HFFc6 (cell line): ENCODE measurements at regions not wholly inside any gene's neighbourhood (a gene's known extent, or its start where the extent isn't known, plus 50 kb on each side); places are given as distances from the start of the nearest gene placed in this dataset.

Experiments used
- DNase-seq: peaks from one replicate; pipeline ENCODE4 v3.0.0-alpha.2; 2018
- H3K27ac Mint-ChIP-seq: 2 replicates; pipeline ENCODE4 v1.8.0; 2020; ENCODE audit warnings: mild to moderate bottlenecking, mixed read lengths
- H3K27me3 Mint-ChIP-seq: 2 replicates; pipeline ENCODE4 v1.8.0; 2021; ENCODE audit warnings: mild to moderate bottlenecking, moderate library complexity, mixed read lengths; ENCODE audit not compliant: insufficient read depth
- H3K36me3 Mint-ChIP-seq: 2 replicates; pipeline ENCODE4 v1.8.0; 2021; ENCODE audit warnings: low read depth, mixed read lengths
- H3K4me1 Mint-ChIP-seq: 2 replicates; pipeline ENCODE4 v1.8.0; 2020; ENCODE audit warnings: low read depth, mixed read lengths
- H3K4me3 Mint-ChIP-seq: 2 replicates; pipeline ENCODE4 v1.8.0; 2020; ENCODE audit warnings: mild to moderate bottlenecking, moderate library complexity, mixed read lengths
- H3K9me3 Mint-ChIP-seq: 2 replicates; pipeline ENCODE4 v1.8.0; 2020; ENCODE audit warnings: mild to moderate bottlenecking, mixed read lengths
- CTCF ChIP-seq: fragments of 200-600 bp; sonication (generic); IDR thresholded peaks from 2 replicates; pipeline ENCODE4 v1.5.0; 2021; ENCODE audit warnings: antibody characterized with exemption, mild to moderate bottlenecking

GRCh38 chr17:74107107-74107506, 96.4 kb upstream of the RPL38 start:
- no peak for TF ChIP-seq CTCF
- Mint-ChIP-seq H3K9me3 (peaks cover 71% of the 10 kb centered on the region), H3K27ac (no peak overlapping the region), H3K4me1 (no peaks in the 10 kb centered on the region), H3K36me3 (peaks cover 17% of the 10 kb centered on the region), H3K27me3 (peaks cover 4% of the 10 kb centered on the region; the same call in 1 of the 2 replicates), H3K4me3 (no peak overlapping the region)
- no peak for DNase-seq

DNA sequence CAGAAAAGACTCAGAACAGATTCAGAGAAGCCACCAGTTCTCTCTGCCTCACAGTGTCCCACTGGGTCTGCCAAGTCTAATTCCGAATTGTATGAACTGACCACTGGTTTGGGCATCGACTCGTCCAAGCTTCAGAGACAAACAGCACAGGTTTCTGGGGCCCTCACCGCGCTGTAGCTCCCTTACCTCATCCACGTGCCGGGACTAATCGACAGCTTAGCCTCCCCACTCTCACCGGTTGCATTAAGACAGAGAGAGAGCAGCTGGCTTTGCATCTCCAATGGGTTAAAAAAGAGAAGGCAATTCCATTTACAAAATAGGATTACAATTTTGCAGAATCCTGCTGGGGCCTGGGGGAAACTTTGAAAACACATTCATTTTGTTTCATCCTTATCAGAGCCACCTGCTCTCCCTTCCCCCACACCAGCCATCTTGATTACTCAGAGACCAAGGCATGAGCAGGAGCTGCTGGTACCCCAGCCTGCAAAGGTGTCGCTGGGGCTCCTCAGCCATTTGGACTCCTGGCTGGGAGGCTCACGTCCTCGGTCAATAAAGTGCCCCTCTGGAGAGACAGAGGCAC, 95.3 kb upstream of the RPL38 start:
- H3K4me1 Mint-ChIP-seq: no peaks in the 10 kb centered on the region
- H3K27me3 Mint-ChIP-seq: peaks cover 2% of the 10 kb centered on the region; the same call in 1 of the 2 replicates
- no peak for DNase-seq
- no peak for TF ChIP-seq CTCF
- H3K9me3 Mint-ChIP-seq: peaks cover 67% of the 10 kb centered on the region
- H3K36me3 Mint-ChIP-seq: peaks cover 17% of the 10 kb centered on the region
- no peak overlapping the region for H3K27ac Mint-ChIP-seq
- H3K4me3 Mint-ChIP-seq: no peak overlapping the region

DNA sequence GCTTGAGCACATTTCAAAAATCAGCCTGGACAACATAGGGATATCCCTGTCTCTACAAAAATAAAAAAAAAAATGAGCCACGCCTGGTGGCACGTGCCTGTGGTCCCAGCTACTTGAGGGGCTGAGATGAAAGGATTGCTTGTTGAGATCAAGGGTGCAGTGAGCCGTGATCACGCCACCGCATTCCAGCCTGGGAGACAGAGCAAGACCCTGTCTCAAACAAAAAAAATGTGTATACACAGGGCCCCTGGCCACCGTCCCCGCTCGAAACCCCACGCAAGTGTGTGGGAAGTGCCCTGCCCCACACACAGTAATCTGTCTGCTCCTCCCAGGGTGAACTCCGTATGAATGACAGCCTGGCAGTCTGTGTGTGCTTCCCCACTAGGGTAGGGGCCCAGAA, 93.0 kb upstream of the RPL38 start:
- Mint-ChIP-seq H3K4me1 (no peaks in the 10 kb centered on the region), H3K36me3 (peaks cover 23% of the 10 kb centered on the region), H3K4me3 (no peak overlapping the region), H3K27me3 (no peaks in the 10 kb centered on the region), H3K27ac (no peak overlapping the region), H3K9me3 (peaks cover 64% of the 10 kb centered on the region)
- TF ChIP-seq CTCF: no peak
- DNase-seq: no peak

DNA sequence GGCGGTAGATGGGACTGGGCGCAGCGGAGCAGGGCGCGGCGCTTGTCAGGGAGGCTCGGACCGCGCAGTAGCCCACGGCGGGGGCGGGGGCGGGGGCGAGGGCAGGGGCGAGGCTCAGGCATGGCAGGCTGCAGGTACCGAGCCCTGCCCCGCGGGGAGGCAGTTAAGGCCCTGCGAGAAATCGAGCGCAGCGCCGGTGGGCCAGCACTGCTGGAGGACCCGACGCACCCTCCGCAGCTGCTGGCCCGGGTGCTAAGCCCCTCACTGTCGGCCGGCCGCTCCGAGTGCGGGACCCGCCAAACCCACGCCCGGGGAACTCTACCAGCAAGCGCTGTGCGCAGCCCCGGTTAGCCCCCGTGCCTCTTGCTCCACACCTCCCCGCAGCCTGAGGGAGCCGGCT, 90.2 kb upstream of the RPL38 start:
- no peak for TF ChIP-seq CTCF
- Mint-ChIP-seq H3K36me3 (peaks cover 18% of the 10 kb centered on the region), H3K9me3 (peaks cover 64% of the 10 kb centered on the region), H3K4me3 (no peak overlapping the region), H3K27me3 (peaks cover 3% of the 10 kb centered on the region; the same call in 1 of the 2 replicates), H3K4me1 (no peaks in the 10 kb centered on the region), H3K27ac (no peak overlapping the region)
- no peak for DNase-seq

- no peak for DNase-seq
- TF ChIP-seq CTCF: no peak
- Mint-ChIP-seq H3K36me3 (peaks cover 12% of the 10 kb centered on the region), H3K27me3 (peaks cover 3% of the 10 kb centered on the region; the same call in 1 of the 2 replicates), H3K4me1 (no peaks in the 10 kb centered on the region), H3K27ac (no peak overlapping the region), H3K4me3 (no peak overlapping the region), H3K9me3 (peaks cover 63% of the 10 kb centered on the region)
Measured at GRCh38 chr17:74113952-74114351, 89.5 kb upstream of the RPL38 start.
